ENCODE measurements at regions not wholly inside any gene's neighbourhood (a gene's known extent, or its start where the extent isn't known, plus 50 kb on each side); places are given as distances from the start of the nearest gene placed in this dataset.
"Not testable (repeated sequence)": the region's sequence is repeated elsewhere in the genome, so short reads cannot be mapped to it uniquely, and the experiment has no call there.

- H3K27ac ChIP-seq (ENCODE audit: low read depth, low read length); H2AFZ ChIP-seq (ENCODE audit: low read length); H3K4me3 ChIP-seq (ENCODE audit: insufficient read depth, low read length); H3K9me3 ChIP-seq (ENCODE audit: low read depth, low read length); H3K4me2 ChIP-seq (ENCODE audit: insufficient read depth, low read length); H3K4me1 ChIP-seq (ENCODE audit: insufficient read depth, low read length); H4K20me1 ChIP-seq (ENCODE audit: insufficient read depth, low read length); H3K79me2 ChIP-seq (ENCODE audit: insufficient read depth, low read length); H3K27me3 ChIP-seq (ENCODE audit: insufficient read depth, low read length); H3K36me3 ChIP-seq (ENCODE audit: insufficient read depth, low read length): not testable (repeated sequence)
- DNase-seq (ENCODE audit: insufficient read length, low spot score, missing footprints) = peak; percentile 9
Observed at GRCh38 chr2:95763074-95763473, 171.3 kb downstream of the TRIM43 start.

DNA sequence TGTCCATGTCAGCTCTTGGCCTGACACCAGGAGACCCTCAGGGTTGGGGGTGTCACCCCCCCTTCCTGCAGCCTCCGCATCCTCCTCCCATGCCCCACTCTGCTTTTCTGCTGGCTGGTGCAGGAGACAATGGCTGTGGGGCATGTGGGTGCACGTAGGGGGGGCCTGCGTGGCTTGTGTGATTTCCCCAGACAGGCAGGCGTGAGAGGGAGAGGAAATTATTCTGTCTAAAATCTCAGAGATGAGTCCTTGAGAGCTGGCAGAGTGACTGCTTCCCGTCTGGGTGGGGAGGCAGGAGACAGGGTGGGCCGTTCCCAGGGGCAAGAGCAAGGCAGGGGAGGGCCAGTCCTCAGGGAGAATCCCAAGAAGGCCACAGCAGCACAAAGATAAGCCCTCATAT is 173.2 kb downstream of the TRIM43 start:
- H3K4me3 ChIP-seq (ENCODE audit: insufficient read depth, low read length); H3K4me2 ChIP-seq (ENCODE audit: insufficient read depth, low read length); H3K27ac ChIP-seq (ENCODE audit: low read depth, low read length); H3K4me1 ChIP-seq (ENCODE audit: insufficient read depth, low read length); H4K20me1 ChIP-seq (ENCODE audit: insufficient read depth, low read length); H3K9me3 ChIP-seq (ENCODE audit: low read depth, low read length); H3K27me3 ChIP-seq (ENCODE audit: insufficient read depth, low read length); H3K36me3 ChIP-seq (ENCODE audit: insufficient read depth, low read length); H3K79me2 ChIP-seq (ENCODE audit: insufficient read depth, low read length); H2AFZ ChIP-seq (ENCODE audit: low read length): not testable (repeated sequence)
- DNase-seq (ENCODE audit: insufficient read length, low spot score, missing footprints) = peak; percentile 58

DNA sequence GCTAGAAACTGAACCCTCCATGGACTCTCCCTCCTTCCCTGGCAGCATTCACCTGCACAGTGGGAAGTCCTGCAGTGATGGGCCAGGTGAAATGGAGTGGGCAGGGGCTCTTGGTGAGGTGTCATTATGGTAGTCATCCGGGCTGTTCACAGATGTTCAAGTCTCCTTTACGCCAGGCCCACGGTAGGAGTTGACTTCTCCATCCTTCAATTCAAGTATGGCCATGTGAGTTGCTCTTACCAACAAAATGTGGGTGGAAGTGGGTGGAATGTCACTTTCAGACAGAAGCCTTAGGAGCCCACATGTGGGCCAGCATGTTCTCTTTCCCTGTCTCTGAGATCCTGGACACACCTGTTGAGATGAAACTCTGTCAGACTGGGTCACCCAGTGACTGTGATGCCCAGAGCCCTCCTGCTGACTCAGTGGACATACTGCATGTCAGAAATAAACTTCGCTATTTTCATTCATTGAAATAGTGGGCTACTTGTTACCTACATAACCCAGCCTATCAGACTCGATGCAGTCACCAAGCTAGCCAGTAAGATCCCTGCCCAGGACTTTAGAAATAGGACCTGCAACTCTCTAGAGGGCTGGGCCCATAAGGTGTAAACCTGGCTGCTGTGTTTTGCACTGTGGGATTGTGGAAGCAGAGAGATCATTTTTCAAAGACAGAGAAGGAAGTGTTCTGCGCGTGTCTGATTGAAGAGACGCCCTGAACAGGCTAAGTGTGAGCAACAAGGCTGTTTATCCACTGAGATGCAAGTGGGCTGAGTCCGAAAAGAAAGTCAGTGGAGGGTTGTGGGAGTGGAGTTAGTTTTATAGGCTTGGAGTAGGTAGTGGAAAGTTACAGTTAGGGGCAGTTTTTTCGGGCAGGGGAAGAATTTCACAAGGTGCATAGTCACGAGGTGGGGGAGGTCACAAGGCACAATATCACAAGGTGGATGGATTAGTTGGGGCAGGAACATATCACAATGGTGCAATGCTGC is 174.4 kb downstream of the TRIM43 start:
- H3K4me1 ChIP-seq (ENCODE audit: insufficient read depth, low read length); H3K9me3 ChIP-seq (ENCODE audit: low read depth, low read length); H2AFZ ChIP-seq (ENCODE audit: low read length); H4K20me1 ChIP-seq (ENCODE audit: insufficient read depth, low read length); H3K79me2 ChIP-seq (ENCODE audit: insufficient read depth, low read length); H3K36me3 ChIP-seq (ENCODE audit: insufficient read depth, low read length); H3K27me3 ChIP-seq (ENCODE audit: insufficient read depth, low read length); H3K4me2 ChIP-seq (ENCODE audit: insufficient read depth, low read length); H3K4me3 ChIP-seq (ENCODE audit: insufficient read depth, low read length); H3K27ac ChIP-seq (ENCODE audit: low read depth, low read length): not testable (repeated sequence)
- peak; percentile 11 for DNase-seq (ENCODE audit: insufficient read length, low spot score, missing footprints)

DNA sequence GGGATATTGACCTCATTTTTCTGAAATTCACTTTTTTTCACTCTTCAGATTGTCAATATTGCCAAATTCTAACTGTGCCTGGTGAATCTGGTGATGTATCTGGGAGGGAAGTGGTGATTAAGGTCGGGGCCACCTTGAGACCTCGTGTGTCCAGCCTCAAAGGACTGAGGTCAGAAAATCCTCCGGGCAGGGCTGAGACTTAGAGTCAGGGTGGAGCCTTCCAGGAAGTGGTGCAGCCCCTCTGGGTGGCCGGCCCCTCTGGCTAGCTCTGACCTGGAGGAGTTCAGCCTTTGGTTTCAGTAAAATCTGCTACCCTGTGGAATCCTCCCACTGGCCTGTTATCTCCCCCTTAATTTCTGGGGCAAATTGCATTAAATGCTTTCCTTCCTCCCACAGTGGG is 175.7 kb downstream of the TRIM43 start:
- H4K20me1 ChIP-seq (ENCODE audit: insufficient read depth, low read length); H3K79me2 ChIP-seq (ENCODE audit: insufficient read depth, low read length); DNase-seq (ENCODE audit: insufficient read length, low spot score, missing footprints); H3K27me3 ChIP-seq (ENCODE audit: insufficient read depth, low read length); H3K4me2 ChIP-seq (ENCODE audit: insufficient read depth, low read length); H2AFZ ChIP-seq (ENCODE audit: low read length); H3K9me3 ChIP-seq (ENCODE audit: low read depth, low read length); H3K4me1 ChIP-seq (ENCODE audit: insufficient read depth, low read length); H3K4me3 ChIP-seq (ENCODE audit: insufficient read depth, low read length); H3K36me3 ChIP-seq (ENCODE audit: insufficient read depth, low read length); H3K27ac ChIP-seq (ENCODE audit: low read depth, low read length): not testable (repeated sequence)

DNA sequence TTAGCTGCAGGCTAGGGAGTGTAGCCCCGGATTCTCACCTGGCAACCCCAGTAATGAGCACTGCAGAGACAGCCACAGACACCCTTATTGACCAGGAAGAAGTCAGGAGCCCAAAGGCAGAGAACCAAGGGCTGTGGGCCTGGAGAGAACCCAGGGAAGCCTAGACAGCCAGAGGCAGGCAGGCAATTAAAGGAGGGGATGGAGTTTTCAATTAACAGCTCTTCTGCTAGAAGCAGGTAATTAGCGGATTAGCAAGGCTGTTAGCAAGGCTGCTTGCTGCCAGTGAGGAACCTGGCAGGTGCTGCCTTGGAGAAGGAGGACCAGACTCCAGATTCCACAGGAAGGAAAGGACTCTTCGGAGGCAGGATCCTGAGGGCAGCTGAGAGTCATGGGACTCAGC is 176.1 kb downstream of the TRIM43 start:
- H2AFZ ChIP-seq (ENCODE audit: low read length); H3K4me1 ChIP-seq (ENCODE audit: insufficient read depth, low read length); DNase-seq (ENCODE audit: insufficient read length, low spot score, missing footprints); H3K27ac ChIP-seq (ENCODE audit: low read depth, low read length); H3K4me2 ChIP-seq (ENCODE audit: insufficient read depth, low read length); H3K36me3 ChIP-seq (ENCODE audit: insufficient read depth, low read length); H3K79me2 ChIP-seq (ENCODE audit: insufficient read depth, low read length); H3K9me3 ChIP-seq (ENCODE audit: low read depth, low read length); H3K27me3 ChIP-seq (ENCODE audit: insufficient read depth, low read length); H3K4me3 ChIP-seq (ENCODE audit: insufficient read depth, low read length); H4K20me1 ChIP-seq (ENCODE audit: insufficient read depth, low read length): not testable (repeated sequence)

- H3K27me3 ChIP-seq (ENCODE audit: insufficient read depth, low read length); H3K36me3 ChIP-seq (ENCODE audit: insufficient read depth, low read length); H4K20me1 ChIP-seq (ENCODE audit: insufficient read depth, low read length); H3K4me3 ChIP-seq (ENCODE audit: insufficient read depth, low read length); DNase-seq (ENCODE audit: insufficient read length, low spot score, missing footprints); H3K4me2 ChIP-seq (ENCODE audit: insufficient read depth, low read length); H3K27ac ChIP-seq (ENCODE audit: low read depth, low read length); H3K79me2 ChIP-seq (ENCODE audit: insufficient read depth, low read length); H3K9me3 ChIP-seq (ENCODE audit: low read depth, low read length); H2AFZ ChIP-seq (ENCODE audit: low read length); H3K4me1 ChIP-seq (ENCODE audit: insufficient read depth, low read length): not testable (repeated sequence)
Observed at GRCh38 chr2:95769256-95769655, 177.5 kb downstream of the TRIM43 start.

DNA sequence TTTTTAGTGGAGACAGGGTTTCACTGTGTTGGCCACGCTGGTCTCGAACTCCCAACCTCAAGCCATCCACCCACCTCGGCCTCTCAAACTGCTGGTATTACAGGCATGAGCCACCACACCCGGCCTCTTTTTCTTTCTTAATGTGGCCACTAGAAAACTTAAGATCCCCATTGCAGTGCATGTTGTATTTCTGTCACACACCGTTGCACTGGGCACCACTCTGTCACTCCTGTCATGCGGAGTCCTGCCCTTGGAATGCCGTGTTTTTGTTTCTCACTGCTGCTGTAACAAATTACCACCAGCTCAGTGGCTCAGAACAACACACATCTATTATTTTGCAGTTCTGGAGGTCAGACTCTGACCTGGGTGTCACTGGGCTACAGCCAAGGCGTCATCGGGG is 178.9 kb downstream of the TRIM43 start:
- DNase-seq (ENCODE audit: insufficient read length, low spot score, missing footprints); H3K4me2 ChIP-seq (ENCODE audit: insufficient read depth, low read length); H3K9me3 ChIP-seq (ENCODE audit: low read depth, low read length); H3K27ac ChIP-seq (ENCODE audit: low read depth, low read length); H3K4me1 ChIP-seq (ENCODE audit: insufficient read depth, low read length); H4K20me1 ChIP-seq (ENCODE audit: insufficient read depth, low read length); H3K27me3 ChIP-seq (ENCODE audit: insufficient read depth, low read length); H2AFZ ChIP-seq (ENCODE audit: low read length); H3K79me2 ChIP-seq (ENCODE audit: insufficient read depth, low read length); H3K4me3 ChIP-seq (ENCODE audit: insufficient read depth, low read length); H3K36me3 ChIP-seq (ENCODE audit: insufficient read depth, low read length): not testable (repeated sequence)

DNA sequence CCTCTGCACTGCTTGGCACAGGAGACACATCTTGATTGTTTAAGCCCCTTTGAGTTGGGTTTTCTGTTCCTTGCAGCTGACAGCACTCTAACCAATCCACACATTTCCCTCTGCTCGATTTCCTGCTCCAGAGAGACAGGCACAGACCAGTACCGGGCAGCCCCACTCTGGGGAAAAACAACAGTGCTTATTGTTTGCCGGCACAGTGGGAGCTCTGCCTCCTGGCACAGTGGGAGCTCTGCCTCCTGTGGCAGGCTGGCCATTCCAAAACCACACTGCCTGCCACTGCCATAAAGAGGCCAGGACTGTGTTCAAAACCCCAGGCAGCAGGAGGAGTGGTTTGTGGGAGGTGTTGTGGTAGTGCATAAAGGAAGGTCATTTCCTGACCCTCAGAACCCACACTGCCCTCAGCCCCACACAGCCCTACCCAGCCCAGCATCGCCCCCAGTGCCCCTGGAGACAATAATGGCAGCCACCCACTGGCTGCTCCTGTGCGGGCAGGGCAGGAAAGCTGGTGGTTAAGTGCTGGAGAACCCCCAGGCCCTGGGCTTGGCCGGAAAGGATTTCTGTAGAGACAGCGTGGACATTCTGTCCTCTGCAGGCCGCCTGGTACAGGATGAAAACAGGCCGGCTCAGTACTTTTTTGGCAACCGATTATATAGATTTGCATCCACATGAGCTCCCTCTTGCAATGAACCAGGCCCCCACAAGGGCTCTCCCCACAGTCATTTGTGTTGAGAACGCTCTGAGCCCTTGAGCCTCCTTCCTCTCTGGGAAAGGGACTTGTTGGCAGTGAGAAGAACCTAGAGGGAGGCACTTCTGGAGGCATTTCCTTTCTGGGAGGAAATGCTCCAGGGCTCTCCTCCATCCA is 182.8 kb downstream of the TRIM43 start:
- H3K79me2 ChIP-seq (ENCODE audit: insufficient read depth, low read length); H3K27me3 ChIP-seq (ENCODE audit: insufficient read depth, low read length); H3K36me3 ChIP-seq (ENCODE audit: insufficient read depth, low read length); H3K4me2 ChIP-seq (ENCODE audit: insufficient read depth, low read length); H4K20me1 ChIP-seq (ENCODE audit: insufficient read depth, low read length); H3K9me3 ChIP-seq (ENCODE audit: low read depth, low read length); H3K27ac ChIP-seq (ENCODE audit: low read depth, low read length); DNase-seq (ENCODE audit: insufficient read length, low spot score, missing footprints); H3K4me1 ChIP-seq (ENCODE audit: insufficient read depth, low read length); H3K4me3 ChIP-seq (ENCODE audit: insufficient read depth, low read length); H2AFZ ChIP-seq (ENCODE audit: low read length): not testable (repeated sequence)

- H3K27ac ChIP-seq (ENCODE audit: low read depth, low read length); H3K9me3 ChIP-seq (ENCODE audit: low read depth, low read length); H2AFZ ChIP-seq (ENCODE audit: low read length); H3K36me3 ChIP-seq (ENCODE audit: insufficient read depth, low read length); H3K79me2 ChIP-seq (ENCODE audit: insufficient read depth, low read length); H3K4me3 ChIP-seq (ENCODE audit: insufficient read depth, low read length); H3K27me3 ChIP-seq (ENCODE audit: insufficient read depth, low read length); DNase-seq (ENCODE audit: insufficient read length, low spot score, missing footprints); H3K4me2 ChIP-seq (ENCODE audit: insufficient read depth, low read length); H3K4me1 ChIP-seq (ENCODE audit: insufficient read depth, low read length); H4K20me1 ChIP-seq (ENCODE audit: insufficient read depth, low read length): not testable (repeated sequence)
Observed at GRCh38 chr2:95775193-95775531, 183.4 kb downstream of the TRIM43 start.

All from osteoblast (primary cell).